Endothelial cell of umbilical vein (primary cell): ENCODE measurements at regions not wholly inside any gene's neighbourhood (a gene's known extent, or its start where the extent isn't known, plus 50 kb on each side); places are given as distances from the start of the nearest gene placed in this dataset.

ENCODE experiments used
- BruUV-seq: library from RNA; stranded (reverse); fragments of 400-500 nt; replicated peaks from 2 replicates; lab custom pipeline; 2021; lab: Mats Ljungman, UMichigan
- CTCF ChIA-PET: fragments of 300-600, 350-600 bp; sonication (Branson Sonifier 250); formaldehyde crosslinking; loops from one replicate; lab custom pipeline; 2021; ENCODE audit warnings: antibody characterized with exemption, inconsistent platforms; lab: Charles Lee
- POLR2A ChIA-PET: fragments of 300-600, 350-600 bp; sonication (Branson Sonifier 250); formaldehyde crosslinking; loops from one replicate; lab custom pipeline; 2021; ENCODE audit warnings: antibody characterized with exemption, inconsistent platforms; lab: Charles Lee
- DNase-seq: peaks from one replicate; pipeline ENCODE4 v3.0.0-alpha.2; 2011; ENCODE audit warnings: low read depth, low spot score
- FAIRE-seq: peaks from 2 replicates; lab custom pipeline; 2011; peaks lifted over from hg19 to GRCh38; lab: Jason Lieb, UNC
- H2AFZ ChIP-seq: 2 replicates; pipeline ENCODE4 v1.6.0; 2012; ENCODE audit warnings: low read depth, low read length, control low read depth, inconsistent platforms
- H3K27ac ChIP-seq: 2 replicates; pipeline ENCODE4 v1.5.1; 2011; ENCODE audit warnings: low read depth, mild to moderate bottlenecking, control low read depth, low read length, moderate library complexity; ENCODE audit not compliant: insufficient read depth
- H3K27me3 ChIP-seq, 2 experiments: 2 replicates each; pipeline versions ENCODE4 v1.6.0 to v1.6.1; 2011; ENCODE audit warnings: low read length in 2 of 2, mixed read lengths in 1 of 2; ENCODE audit not compliant: control insufficient read depth in 2 of 2, insufficient read depth in 2 of 2
- H3K36me3 ChIP-seq, 2 experiments: 2 replicates in 1 of 2; 3 replicates in 1 of 2; pipeline ENCODE4 v1.5.1; 2011; ENCODE audit warnings: low read length in 2 of 2, mild to moderate bottlenecking in 1 of 2, moderate library complexity in 1 of 2; ENCODE audit not compliant: control insufficient read depth in 2 of 2, insufficient read depth in 2 of 2; ENCODE audit errors: extremely low read depth in 1 of 2
- H3K4me1 ChIP-seq: 3 replicates; pipeline ENCODE4 v1.5.1; 2011; ENCODE audit warnings: mild to moderate bottlenecking, low read length; ENCODE audit not compliant: control insufficient read depth, insufficient read depth; ENCODE audit errors: extremely low read depth
- H3K4me2 ChIP-seq: 2 replicates; pipeline ENCODE4 v1.6.1; 2011; ENCODE audit warnings: low read length, control low read depth, mixed read lengths; ENCODE audit not compliant: insufficient read depth
- H3K4me3 ChIP-seq, 3 experiments: fragments of 200-600 bp in 1 of 3; sonication (generic), shearing (Covaris generic) in 1 of 3; replicated peaks in 1 of 3; 2 replicates each; pipeline ENCODE4 v1.5.1; 2011 to 2016; ENCODE audit warnings: control low read depth in 3 of 3, low read length in 3 of 3, mild to moderate bottlenecking in 2 of 3, inconsistent platforms in 1 of 3, low read depth in 1 of 3, moderate library complexity in 1 of 3; ENCODE audit not compliant: insufficient read depth in 1 of 3
- H3K79me2 ChIP-seq: 2 replicates; pipeline ENCODE4 v1.6.0; 2012; ENCODE audit warnings: low read length, inconsistent platforms; ENCODE audit not compliant: control insufficient read depth, insufficient read depth
- H3K9ac ChIP-seq: replicated peaks from 2 replicates; pipeline ENCODE3; 2011; ENCODE audit warnings: low read length, control low read depth; ENCODE audit not compliant: insufficient read depth; ENCODE audit errors: extremely low read depth
- H3K9me1 ChIP-seq: replicated peaks from 3 replicates; pipeline ENCODE4 v1.6.0; 2011; ENCODE audit warnings: mild to moderate bottlenecking, low read length; ENCODE audit not compliant: control insufficient read depth, insufficient read depth; ENCODE audit errors: extremely low read depth
- H3K9me3 ChIP-seq: replicated peaks from 2 replicates; pipeline ENCODE4 v1.5.1; 2012; ENCODE audit warnings: low read length, inconsistent platforms; ENCODE audit not compliant: control insufficient read depth, insufficient read depth
- H4K20me1 ChIP-seq: replicated peaks from 2 replicates; pipeline ENCODE3; 2011; ENCODE audit warnings: mild to moderate bottlenecking, low read length; ENCODE audit not compliant: control insufficient read depth, insufficient read depth; ENCODE audit errors: extremely low read depth
- EZH2 ChIP-seq: IDR thresholded peaks from 2 replicates; pipeline ENCODE4 v1.6.1; 2012; ENCODE audit warnings: borderline replicate concordance, low read depth, mild to moderate bottlenecking, moderate library complexity, low read length, inconsistent platforms; ENCODE audit not compliant: severe bottlenecking
- FOS ChIP-seq: IDR thresholded peaks from 2 replicates; pipeline ENCODE4 v1.6.1; 2011; ENCODE audit warnings: mild to moderate bottlenecking, low read length, moderate library complexity, borderline replicate concordance; ENCODE audit not compliant: insufficient read depth
- GATA2 ChIP-seq: IDR thresholded peaks from 2 replicates; pipeline ENCODE4 v1.7.0; 2011; ENCODE audit warnings: low read depth, mild to moderate bottlenecking, moderate library complexity, mixed read lengths, low read length; ENCODE audit not compliant: insufficient read length, insufficient read depth
- JUN ChIP-seq: IDR thresholded peaks from 2 replicates; pipeline ENCODE4 v1.6.1; 2011; ENCODE audit warnings: borderline replicate concordance, low read depth; ENCODE audit not compliant: insufficient read length, insufficient read depth
- MYC ChIP-seq: IDR thresholded peaks from one replicate; pipeline ENCODE4 v1.6.1; 2011; ENCODE audit warnings: mild to moderate bottlenecking, low read depth, low read length
- POLR2A ChIP-seq: IDR thresholded peaks from 2 replicates; pipeline ENCODE4 v1.6.1; 2012; ENCODE audit warnings: low read depth, mild to moderate bottlenecking, control low read depth, low read length
- POLR2AphosphoS5 ChIP-seq: IDR thresholded peaks from 2 replicates; pipeline ENCODE4 v1.6.1; 2012; ENCODE audit warnings: low read depth, mild to moderate bottlenecking, control low read depth, low read length, moderate library complexity; ENCODE audit not compliant: insufficient read depth
- dilution Hi-C: fragments of 300-500 bp; cut with MboI; formaldehyde crosslinking; loops from one replicate; pipeline ENCODE4 v1.15.0; 2019; ENCODE audit warnings: low sequenced_read_pairs; ENCODE audit not compliant: extremely low pct_ligation_motif_present
- intact Hi-C: fragments of 100-400 bp; cut with micrococcal nuclease; formaldehyde crosslinking; loops from one replicate; pipeline ENCODE4 v1.10.0; 2022
- TF ChIP-seq, protein P1 (sequence below), 2 donors: IDR thresholded peaks; 1 replicate in 1 of 2; 2 replicates in 1 of 2; pipeline ENCODE4 v1.5.1; 2011; ENCODE audit warnings: low read length in 2 of 2, mild to moderate bottlenecking in 2 of 2, moderate library complexity in 2 of 2, control low read depth in 1 of 2, inconsistent platforms in 1 of 2, low read depth in 1 of 2; ENCODE audit not compliant: insufficient read depth in 1 of 2; ENCODE audit errors: extremely low read depth in 1 of 2
- TF ChIP-seq, protein P2 (sequence below): IDR thresholded peaks from 2 replicates; pipeline ENCODE4 v1.6.1; 2011; ENCODE audit not compliant: insufficient read depth, insufficient read length

DNA sequence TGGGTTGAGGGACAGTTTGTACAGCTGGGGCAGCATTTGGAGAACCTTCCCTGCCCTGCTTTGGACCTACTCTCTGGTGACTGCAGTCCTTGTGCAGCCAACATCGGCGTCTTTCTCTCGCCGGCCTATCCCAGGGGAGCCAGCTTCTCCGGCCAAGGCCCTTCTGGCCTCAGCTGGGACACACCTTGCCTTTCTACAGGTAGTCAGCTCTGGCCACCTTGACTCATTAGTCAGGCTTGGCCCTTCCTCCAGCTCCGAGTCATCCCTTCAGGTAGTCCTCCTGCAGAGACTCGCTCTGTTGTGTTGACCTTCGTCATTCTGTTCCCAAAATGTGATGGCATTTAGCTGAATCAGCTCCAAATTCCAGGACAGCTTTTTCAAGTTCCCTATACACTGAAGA is 145.0 kb upstream of the CHST15 start:
- no peak overlapping the region for H3K9ac ChIP-seq
- H4K20me1 ChIP-seq, result no peaks in the 10 kb centered on the region
- H3K4me3 ChIP-seq, result no peak overlapping the region
- CTCF ChIA-PET, result no interaction called here
- TF ChIP-seq, protein P1, sequence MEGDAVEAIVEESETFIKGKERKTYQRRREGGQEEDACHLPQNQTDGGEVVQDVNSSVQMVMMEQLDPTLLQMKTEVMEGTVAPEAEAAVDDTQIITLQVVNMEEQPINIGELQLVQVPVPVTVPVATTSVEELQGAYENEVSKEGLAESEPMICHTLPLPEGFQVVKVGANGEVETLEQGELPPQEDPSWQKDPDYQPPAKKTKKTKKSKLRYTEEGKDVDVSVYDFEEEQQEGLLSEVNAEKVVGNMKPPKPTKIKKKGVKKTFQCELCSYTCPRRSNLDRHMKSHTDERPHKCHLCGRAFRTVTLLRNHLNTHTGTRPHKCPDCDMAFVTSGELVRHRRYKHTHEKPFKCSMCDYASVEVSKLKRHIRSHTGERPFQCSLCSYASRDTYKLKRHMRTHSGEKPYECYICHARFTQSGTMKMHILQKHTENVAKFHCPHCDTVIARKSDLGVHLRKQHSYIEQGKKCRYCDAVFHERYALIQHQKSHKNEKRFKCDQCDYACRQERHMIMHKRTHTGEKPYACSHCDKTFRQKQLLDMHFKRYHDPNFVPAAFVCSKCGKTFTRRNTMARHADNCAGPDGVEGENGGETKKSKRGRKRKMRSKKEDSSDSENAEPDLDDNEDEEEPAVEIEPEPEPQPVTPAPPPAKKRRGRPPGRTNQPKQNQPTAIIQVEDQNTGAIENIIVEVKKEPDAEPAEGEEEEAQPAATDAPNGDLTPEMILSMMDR (IDR thresholded peaks at IDR 0.05; ENCODE audit: extremely low read depth in 1 of 2, insufficient read depth in 1 of 2, low read depth in 1 of 2, low read length in 2 of 2), result no peak
- TF ChIP-seq GATA2 (no peak), MYC (no peak), JUN (no peak), POLR2AphosphoS5 (no peak), POLR2A (no peak), EZH2 (no peak), FOS (no peak)
- TF ChIP-seq, protein P2, sequence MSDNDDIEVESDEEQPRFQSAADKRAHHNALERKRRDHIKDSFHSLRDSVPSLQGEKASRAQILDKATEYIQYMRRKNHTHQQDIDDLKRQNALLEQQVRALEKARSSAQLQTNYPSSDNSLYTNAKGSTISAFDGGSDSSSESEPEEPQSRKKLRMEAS, result no peak
- POLR2A ChIA-PET, result no interaction called here
- H3K27me3 ChIP-seq, result no peaks in the 10 kb centered on the region
- intact Hi-C loops, result no loop called here
- DNase-seq (no peak), FAIRE-seq (no peak)
- H3K4me1 ChIP-seq, result no peaks in the 10 kb centered on the region
- H3K79me2 ChIP-seq, result no peaks in the 10 kb centered on the region
- no peak overlapping the region for H3K4me2 ChIP-seq
- no peak overlapping the region for H3K27ac ChIP-seq
- no peaks in the 10 kb centered on the region for H3K9me3 ChIP-seq
- dilution Hi-C loops, result no loop called here
- no peaks in the 10 kb centered on the region for H3K9me1 ChIP-seq
- H3K36me3 ChIP-seq, result no peaks in the 10 kb centered on the region
- no TSS peak for BruUV-seq
- no peak overlapping the region for H2AFZ ChIP-seq
